ENCODE measurements at regions not wholly inside any gene's neighbourhood (a gene's known extent, or its start where the extent isn't known, plus 50 kb on each side); places are given as distances from the start of the nearest gene placed in this dataset.
"Not testable (repeated sequence)": the region's sequence is repeated elsewhere in the genome, so short reads cannot be mapped to it uniquely, and the experiment has no call there.

- TF ChIP-seq, protein P1, sequence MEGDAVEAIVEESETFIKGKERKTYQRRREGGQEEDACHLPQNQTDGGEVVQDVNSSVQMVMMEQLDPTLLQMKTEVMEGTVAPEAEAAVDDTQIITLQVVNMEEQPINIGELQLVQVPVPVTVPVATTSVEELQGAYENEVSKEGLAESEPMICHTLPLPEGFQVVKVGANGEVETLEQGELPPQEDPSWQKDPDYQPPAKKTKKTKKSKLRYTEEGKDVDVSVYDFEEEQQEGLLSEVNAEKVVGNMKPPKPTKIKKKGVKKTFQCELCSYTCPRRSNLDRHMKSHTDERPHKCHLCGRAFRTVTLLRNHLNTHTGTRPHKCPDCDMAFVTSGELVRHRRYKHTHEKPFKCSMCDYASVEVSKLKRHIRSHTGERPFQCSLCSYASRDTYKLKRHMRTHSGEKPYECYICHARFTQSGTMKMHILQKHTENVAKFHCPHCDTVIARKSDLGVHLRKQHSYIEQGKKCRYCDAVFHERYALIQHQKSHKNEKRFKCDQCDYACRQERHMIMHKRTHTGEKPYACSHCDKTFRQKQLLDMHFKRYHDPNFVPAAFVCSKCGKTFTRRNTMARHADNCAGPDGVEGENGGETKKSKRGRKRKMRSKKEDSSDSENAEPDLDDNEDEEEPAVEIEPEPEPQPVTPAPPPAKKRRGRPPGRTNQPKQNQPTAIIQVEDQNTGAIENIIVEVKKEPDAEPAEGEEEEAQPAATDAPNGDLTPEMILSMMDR (conservative IDR thresholded peaks at IDR 0.05; ENCODE audit: low read depth, low read length): no peak
- no peak overlapping the region for H3K4me3 ChIP-seq (ENCODE audit: low read length)
- DNase-seq (ENCODE audit: low read depth): no peak
Observed at GRCh38 chr22:35178446-35178845, 78.8 kb upstream of the HMGXB4 start.

DNA sequence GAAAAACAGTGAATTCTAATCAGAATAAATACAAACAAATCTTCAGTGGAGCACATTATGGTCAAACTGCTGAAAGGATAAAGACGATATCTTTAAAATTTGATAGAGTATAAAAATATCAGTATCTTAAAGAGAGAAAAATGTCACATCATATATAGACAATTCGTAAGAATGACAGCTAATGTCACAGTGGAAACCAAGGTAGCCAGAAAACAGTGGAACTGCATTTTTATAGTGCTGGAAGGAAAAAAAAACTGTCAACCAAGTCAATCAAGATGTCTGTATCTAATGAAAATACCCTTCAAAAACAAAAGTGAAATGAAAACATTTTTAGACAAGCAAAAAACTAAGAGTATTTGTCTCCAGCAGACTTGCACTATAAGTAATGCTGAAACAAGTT lies 73.4 kb upstream of the HMGXB4 start:
- TF ChIP-seq, protein P1 (conservative IDR thresholded peaks at IDR 0.05; ENCODE audit: low read depth, low read length): no peak
- no peak for DNase-seq (ENCODE audit: low read depth)

DNA sequence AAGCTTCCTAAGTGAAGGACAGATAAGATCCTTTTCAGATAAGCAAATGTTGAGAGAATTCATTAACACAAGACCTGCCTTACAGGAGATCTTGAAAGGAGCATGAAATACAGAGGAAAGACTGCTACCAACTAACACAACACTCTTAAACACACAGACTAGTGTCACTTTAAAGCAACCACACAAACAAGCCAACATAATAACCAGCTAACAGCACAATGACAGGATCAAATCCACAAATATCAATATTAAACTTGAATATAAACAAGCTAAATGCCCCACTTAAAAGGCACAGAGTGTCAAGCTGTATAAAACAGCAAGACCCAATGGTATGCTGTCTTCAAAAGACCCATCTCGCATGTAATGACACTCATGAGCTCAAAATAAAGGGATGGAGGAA lies 70.8 kb upstream of the HMGXB4 start:
- TF ChIP-seq, protein P1 (conservative IDR thresholded peaks at IDR 0.05; ENCODE audit: low read depth, low read length): no peak
- H3K4me3 ChIP-seq (ENCODE audit: low read length): no peak overlapping the region
- DNase-seq (ENCODE audit: low read depth): no peak

More for the DNA sequence above, 73.4 kb upstream of the HMGXB4 start:
- H3K4me3 ChIP-seq (ENCODE audit: low read length): no peak overlapping the region

GRCh38 chr22:35188930-35189329 lies 68.4 kb upstream of the HMGXB4 start:
- DNase-seq (ENCODE audit: low read depth); H3K4me3 ChIP-seq (ENCODE audit: low read length): not testable (repeated sequence)

- TF ChIP-seq, protein P1 (conservative IDR thresholded peaks at IDR 0.05; ENCODE audit: low read depth, low read length): no peak
- no peak for DNase-seq (ENCODE audit: low read depth)
- no peak overlapping the region for H3K4me3 ChIP-seq (ENCODE audit: low read length)
Observed at GRCh38 chr22:35189559-35189958, 67.7 kb upstream of the HMGXB4 start.

DNA sequence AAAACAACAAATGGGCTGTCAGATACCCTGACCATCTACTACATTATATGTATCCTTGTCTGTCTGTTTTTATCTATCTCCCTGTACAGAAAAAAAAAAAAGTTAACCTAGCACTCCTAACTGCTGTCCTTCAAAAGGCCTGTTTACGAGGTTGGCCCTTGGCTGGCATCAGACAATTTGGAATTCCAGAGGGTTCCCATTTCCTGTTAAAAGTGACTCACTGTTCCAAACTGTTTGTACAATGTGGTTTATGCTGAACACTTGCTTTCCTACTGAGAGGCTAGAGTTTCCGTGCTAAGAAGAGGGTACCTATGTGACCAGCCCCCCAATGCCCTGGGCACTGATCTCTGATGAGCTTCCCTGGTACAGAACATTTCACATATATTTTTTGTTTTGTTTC lies 65.9 kb upstream of the HMGXB4 start:
- TF ChIP-seq, protein P1 (conservative IDR thresholded peaks at IDR 0.05; ENCODE audit: low read depth, low read length): no peak
- H3K4me3 ChIP-seq (ENCODE audit: low read length): no peak overlapping the region
- no peak for DNase-seq (ENCODE audit: low read depth)

- no peak for DNase-seq (ENCODE audit: low read depth)
Observed at GRCh38 chr22:35192129-35192918, 65.0 kb upstream of the HMGXB4 start.

More at GRCh38 chr22:35192129-35192918, 65.0 kb upstream of the HMGXB4 start:
- TF ChIP-seq, protein P1 (conservative IDR thresholded peaks at IDR 0.05; ENCODE audit: low read depth, low read length): no peak
- H3K4me3 ChIP-seq (ENCODE audit: low read length): no peak overlapping the region
